AG08395 (cell line): ENCODE measurements at regions not wholly inside any gene's neighbourhood (a gene's known extent, or its start where the extent isn't known, plus 50 kb on each side); places are given as distances from the start of the nearest gene placed in this dataset.

Source experiments
- DNase-seq: peaks from one replicate; pipeline ENCODE4 v3.0.0; 2012; ENCODE audit warnings: mixed read lengths, low spot score

- DNase-seq: no peak
Observed at GRCh38 chr18:77910347-77910746, 660.7 kb downstream of the GALR1 start.

- no peak for DNase-seq
Observed at GRCh38 chr18:77911971-77912605, 662.4 kb downstream of the GALR1 start.

- DNase-seq: no peak
Observed at GRCh38 chr18:77918730-77919129, 669.1 kb downstream of the GALR1 start.

GRCh38 chr18:77919923-77920322 is 670.3 kb downstream of the GALR1 start:
- no peak for DNase-seq

- DNase-seq: no peak
Observed at GRCh38 chr18:77935342-77935741, 685.7 kb downstream of the GALR1 start.

GRCh38 chr18:77940566-77940965 is 690.9 kb downstream of the GALR1 start:
- DNase-seq: no peak

GRCh38 chr18:77944533-77944932 is 694.9 kb downstream of the GALR1 start:
- DNase-seq: no peak

GRCh38 chr18:77948567-77948966 is 698.9 kb downstream of the GALR1 start:
- no peak for DNase-seq

- no peak for DNase-seq
Observed at GRCh38 chr18:77949355-77949973, 699.8 kb downstream of the GALR1 start.

GRCh38 chr18:77959248-77959647 is 709.6 kb downstream of the GALR1 start:
- DNase-seq: no peak

GRCh38 chr18:77960791-77961410 is 711.3 kb downstream of the GALR1 start:
- DNase-seq: no peak

GRCh38 chr18:77967071-77967470 is 717.4 kb downstream of the GALR1 start:
- no peak for DNase-seq

- DNase-seq: no peak
Observed at GRCh38 chr18:77967791-77968190, 718.1 kb downstream of the GALR1 start.

- DNase-seq: no peak
Observed at GRCh38 chr18:77969972-77970371, 720.3 kb downstream of the GALR1 start.

GRCh38 chr18:77970814-77971213 is 721.2 kb downstream of the GALR1 start:
- no peak for DNase-seq

- DNase-seq: no peak
Observed at GRCh38 chr18:77973745-77974144, 724.1 kb downstream of the GALR1 start.

- DNase-seq: no peak
Observed at GRCh38 chr18:77974329-77974728, 724.7 kb downstream of the GALR1 start.

- DNase-seq: no peak
Observed at GRCh38 chr18:77977331-77977730, 727.7 kb downstream of the GALR1 start.

GRCh38 chr18:77980275-77980674 is 730.6 kb downstream of the GALR1 start:
- no peak for DNase-seq

- DNase-seq: no peak
Observed at GRCh38 chr18:77981874-77982273, 732.2 kb downstream of the GALR1 start.

- DNase-seq: no peak
Observed at GRCh38 chr18:77983270-77983669, 733.6 kb downstream of the GALR1 start.

GRCh38 chr18:77984178-77984577 is 734.5 kb downstream of the GALR1 start:
- DNase-seq: no peak

GRCh38 chr18:77984833-77985232 is 735.2 kb downstream of the GALR1 start:
- DNase-seq: no peak
